ENCODE measurements at regions not wholly inside any gene's neighbourhood (a gene's known extent, or its start where the extent isn't known, plus 50 kb on each side); places are given as distances from the start of the nearest gene placed in this dataset.
A peak's percentile ranks its signal among the peaks of the same experiment; 100 is the strongest.
"Not testable (repeated sequence)": the region's sequence is repeated elsewhere in the genome, so short reads cannot be mapped to it uniquely, and the experiment has no call there.

GRCh38 chr9:101861472-101861871, 123.0 kb upstream of the GRIN3A start:
- H3K36me3 ChIP-seq (ENCODE audit: control insufficient read depth in 1 of 2, insufficient read depth in 2 of 2, low read length in 2 of 2): no peaks in the 10 kb centered on the region
- H3K27me3 ChIP-seq (ENCODE audit: low read depth, low read length): no peaks in the 10 kb centered on the region

GRCh38 chr9:101860920-101861319, 122.5 kb upstream of the GRIN3A start:
- Histone ChIP-seq H3K27ac (ENCODE audit: low read length) (no peak overlapping the region), H3K9me3 (ENCODE audit: control insufficient read depth in 1 of 2, low read length in 2 of 2) (no peaks in the 10 kb centered on the region), H3K27me3 (ENCODE audit: low read depth, low read length) (no peaks in the 10 kb centered on the region), H3K36me3 (ENCODE audit: control insufficient read depth in 1 of 2, insufficient read depth in 2 of 2, low read length in 2 of 2) (no peaks in the 10 kb centered on the region), H3K4me1 (ENCODE audit: control insufficient read depth in 1 of 2, insufficient read depth in 2 of 2, low read length in 2 of 2) (no peaks in the 10 kb centered on the region), H3K4me3 (ENCODE audit: low read depth in 1 of 2, low read length in 2 of 2) (no peak overlapping the region)

More at GRCh38 chr9:101861472-101861871, 123.0 kb upstream of the GRIN3A start:
- H3K27ac ChIP-seq (ENCODE audit: low read length): no peak overlapping the region
- H3K4me1 ChIP-seq (ENCODE audit: control insufficient read depth in 1 of 2, insufficient read depth in 2 of 2, low read length in 2 of 2): no peaks in the 10 kb centered on the region
- H3K4me3 ChIP-seq (ENCODE audit: low read depth in 1 of 2, low read length in 2 of 2): no peak overlapping the region
- H3K9me3 ChIP-seq (ENCODE audit: control insufficient read depth in 1 of 2, low read length in 2 of 2): no peaks in the 10 kb centered on the region

GRCh38 chr9:101859620-101860019, 121.2 kb upstream of the GRIN3A start:
- H3K4me3 ChIP-seq (ENCODE audit: low read depth in 1 of 2, low read length in 2 of 2): no peak overlapping the region
- no peak overlapping the region for H3K27ac ChIP-seq (ENCODE audit: low read length)
- no peaks in the 10 kb centered on the region for H3K27me3 ChIP-seq (ENCODE audit: low read depth, low read length)
- no peaks in the 10 kb centered on the region for H3K9me3 ChIP-seq (ENCODE audit: control insufficient read depth in 1 of 2, low read length in 2 of 2)
- H3K4me1 ChIP-seq (ENCODE audit: control insufficient read depth in 1 of 2, insufficient read depth in 2 of 2, low read length in 2 of 2): no peaks in the 10 kb centered on the region
- no peaks in the 10 kb centered on the region for H3K36me3 ChIP-seq (ENCODE audit: control insufficient read depth in 1 of 2, insufficient read depth in 2 of 2, low read length in 2 of 2)

GRCh38 chr9:101858026-101858425, 119.6 kb upstream of the GRIN3A start:
- H3K27ac ChIP-seq (ENCODE audit: low read length): no peak overlapping the region
- no peaks in the 10 kb centered on the region for H3K4me1 ChIP-seq (ENCODE audit: control insufficient read depth in 1 of 2, insufficient read depth in 2 of 2, low read length in 2 of 2)

GRCh38 chr9:101849102-101849707, 110.8 kb upstream of the GRIN3A start:
- H3K36me3 ChIP-seq (ENCODE audit: control insufficient read depth in 1 of 2, insufficient read depth in 2 of 2, low read length in 2 of 2): no peaks in the 10 kb centered on the region
- H3K9me3 ChIP-seq (ENCODE audit: control insufficient read depth in 1 of 2, low read length in 2 of 2): no peaks in the 10 kb centered on the region
- H3K4me3 ChIP-seq (ENCODE audit: low read depth in 1 of 2, low read length in 2 of 2): no peak overlapping the region
- no peak overlapping the region for H3K27ac ChIP-seq (ENCODE audit: low read length)
- no peaks in the 10 kb centered on the region for H3K4me1 ChIP-seq (ENCODE audit: control insufficient read depth in 1 of 2, insufficient read depth in 2 of 2, low read length in 2 of 2)
- no peaks in the 10 kb centered on the region for H3K27me3 ChIP-seq (ENCODE audit: low read depth, low read length)

More at GRCh38 chr9:101858026-101858425, 119.6 kb upstream of the GRIN3A start:
- no peak overlapping the region for H3K4me3 ChIP-seq (ENCODE audit: low read depth in 1 of 2, low read length in 2 of 2)
- H3K9me3 ChIP-seq (ENCODE audit: control insufficient read depth in 1 of 2, low read length in 2 of 2): no peaks in the 10 kb centered on the region
- H3K27me3 ChIP-seq (ENCODE audit: low read depth, low read length): no peaks in the 10 kb centered on the region
- no peaks in the 10 kb centered on the region for H3K36me3 ChIP-seq (ENCODE audit: control insufficient read depth in 1 of 2, insufficient read depth in 2 of 2, low read length in 2 of 2)

GRCh38 chr9:101848485-101848919, 110.1 kb upstream of the GRIN3A start:
- H3K4me3 ChIP-seq (ENCODE audit: low read depth in 1 of 2, low read length in 2 of 2): peak overlapping the region in 1 of 2 donors; percentile 12
- no peaks in the 10 kb centered on the region for H3K27me3 ChIP-seq (ENCODE audit: low read depth, low read length)
- H3K9me3 ChIP-seq (ENCODE audit: control insufficient read depth in 1 of 2, low read length in 2 of 2): no peaks in the 10 kb centered on the region
- H3K4me1 ChIP-seq (ENCODE audit: control insufficient read depth in 1 of 2, insufficient read depth in 2 of 2, low read length in 2 of 2): no peaks in the 10 kb centered on the region
- H3K27ac ChIP-seq (ENCODE audit: low read length): no peak overlapping the region
- no peaks in the 10 kb centered on the region for H3K36me3 ChIP-seq (ENCODE audit: control insufficient read depth in 1 of 2, insufficient read depth in 2 of 2, low read length in 2 of 2)

GRCh38 chr9:101846161-101846560, 107.7 kb upstream of the GRIN3A start:
- H3K4me1 ChIP-seq (ENCODE audit: control insufficient read depth in 1 of 2, insufficient read depth in 2 of 2, low read length in 2 of 2): no peaks in the 10 kb centered on the region
- H3K27ac ChIP-seq (ENCODE audit: low read length): no peak overlapping the region
- H3K36me3 ChIP-seq (ENCODE audit: control insufficient read depth in 1 of 2, insufficient read depth in 2 of 2, low read length in 2 of 2): no peaks in the 10 kb centered on the region
- H3K9me3 ChIP-seq (ENCODE audit: control insufficient read depth in 1 of 2, low read length in 2 of 2): no peaks in the 10 kb centered on the region
- no peaks in the 10 kb centered on the region for H3K27me3 ChIP-seq (ENCODE audit: low read depth, low read length)
- H3K4me3 ChIP-seq (ENCODE audit: low read depth in 1 of 2, low read length in 2 of 2): no peak overlapping the region

- no peaks in the 10 kb centered on the region for H3K4me1 ChIP-seq (ENCODE audit: control insufficient read depth in 1 of 2, insufficient read depth in 2 of 2, low read length in 2 of 2)
- no peak overlapping the region for H3K4me3 ChIP-seq (ENCODE audit: low read depth in 1 of 2, low read length in 2 of 2)
- H3K27ac ChIP-seq (ENCODE audit: low read length): no peak overlapping the region
- no peaks in the 10 kb centered on the region for H3K27me3 ChIP-seq (ENCODE audit: low read depth, low read length)
- H3K9me3 ChIP-seq (ENCODE audit: control insufficient read depth in 1 of 2, low read length in 2 of 2): no peaks in the 10 kb centered on the region
- H3K36me3 ChIP-seq (ENCODE audit: control insufficient read depth in 1 of 2, insufficient read depth in 2 of 2, low read length in 2 of 2): no peaks in the 10 kb centered on the region
These were observed 102.3 kb upstream of the GRIN3A start for GRCh38 chr9:101840694-101841188.

GRCh38 chr9:101838988-101839387, 100.5 kb upstream of the GRIN3A start:
- not testable (repeated sequence) for H3K9me3 ChIP-seq (ENCODE audit: control insufficient read depth in 1 of 2, low read length in 2 of 2); H3K36me3 ChIP-seq (ENCODE audit: control insufficient read depth in 1 of 2, insufficient read depth in 2 of 2, low read length in 2 of 2); H3K27ac ChIP-seq (ENCODE audit: low read length); H3K4me3 ChIP-seq (ENCODE audit: low read depth in 1 of 2, low read length in 2 of 2); H3K4me1 ChIP-seq (ENCODE audit: control insufficient read depth in 1 of 2, insufficient read depth in 2 of 2, low read length in 2 of 2); H3K27me3 ChIP-seq (ENCODE audit: low read depth, low read length)

- no peaks in the 10 kb centered on the region for H3K36me3 ChIP-seq (ENCODE audit: control insufficient read depth in 1 of 2, insufficient read depth in 2 of 2, low read length in 2 of 2)
- no peaks in the 10 kb centered on the region for H3K4me1 ChIP-seq (ENCODE audit: control insufficient read depth in 1 of 2, insufficient read depth in 2 of 2, low read length in 2 of 2)
- no peaks in the 10 kb centered on the region for H3K9me3 ChIP-seq (ENCODE audit: control insufficient read depth in 1 of 2, low read length in 2 of 2)
- no peaks in the 10 kb centered on the region for H3K27me3 ChIP-seq (ENCODE audit: low read depth, low read length)
- H3K27ac ChIP-seq (ENCODE audit: low read length): no peak overlapping the region
- H3K4me3 ChIP-seq (ENCODE audit: low read depth in 1 of 2, low read length in 2 of 2): no peak overlapping the region
These were observed 97.6 kb upstream of the GRIN3A start for GRCh38 chr9:101836021-101836420.

- Histone ChIP-seq H3K36me3 (ENCODE audit: control insufficient read depth in 1 of 2, insufficient read depth in 2 of 2, low read length in 2 of 2) (no peaks in the 10 kb centered on the region), H3K9me3 (ENCODE audit: control insufficient read depth in 1 of 2, low read length in 2 of 2) (no peaks in the 10 kb centered on the region), H3K4me3 (ENCODE audit: low read depth in 1 of 2, low read length in 2 of 2) (no peak overlapping the region), H3K27ac (ENCODE audit: low read length) (no peak overlapping the region), H3K4me1 (ENCODE audit: control insufficient read depth in 1 of 2, insufficient read depth in 2 of 2, low read length in 2 of 2) (no peaks in the 10 kb centered on the region), H3K27me3 (ENCODE audit: low read depth, low read length) (no peaks in the 10 kb centered on the region)
These were observed 94.0 kb upstream of the GRIN3A start for GRCh38 chr9:101832486-101832885.

GRCh38 chr9:101821450-101821849, 83.0 kb upstream of the GRIN3A start:
- not testable (repeated sequence) for H3K4me1 ChIP-seq (ENCODE audit: control insufficient read depth in 1 of 2, insufficient read depth in 2 of 2, low read length in 2 of 2); H3K27me3 ChIP-seq (ENCODE audit: low read depth, low read length); H3K9me3 ChIP-seq (ENCODE audit: control insufficient read depth in 1 of 2, low read length in 2 of 2); H3K27ac ChIP-seq (ENCODE audit: low read length); H3K36me3 ChIP-seq (ENCODE audit: control insufficient read depth in 1 of 2, insufficient read depth in 2 of 2, low read length in 2 of 2); H3K4me3 ChIP-seq (ENCODE audit: low read depth in 1 of 2, low read length in 2 of 2)
